Stimulated activated CD4-positive, alpha-beta T cell treated with anti-CD3 and anti-CD28 coated beads, Interleukin-1b, Interleukin-23, amount 100 ng/mL, for 48 hours (primary cell): ENCODE measurements at regions not wholly inside any gene's neighbourhood (a gene's known extent, or its start where the extent isn't known, plus 50 kb on each side); places are given as distances from the start of the nearest gene placed in this dataset.
"Not testable (repeated sequence)": the region's sequence is repeated elsewhere in the genome, so short reads cannot be mapped to it uniquely, and the experiment has no call there.

Experiments
- DNase-seq: peaks from one replicate; pipeline ENCODE4 v3.0.0-alpha.2; 2020

DNA sequence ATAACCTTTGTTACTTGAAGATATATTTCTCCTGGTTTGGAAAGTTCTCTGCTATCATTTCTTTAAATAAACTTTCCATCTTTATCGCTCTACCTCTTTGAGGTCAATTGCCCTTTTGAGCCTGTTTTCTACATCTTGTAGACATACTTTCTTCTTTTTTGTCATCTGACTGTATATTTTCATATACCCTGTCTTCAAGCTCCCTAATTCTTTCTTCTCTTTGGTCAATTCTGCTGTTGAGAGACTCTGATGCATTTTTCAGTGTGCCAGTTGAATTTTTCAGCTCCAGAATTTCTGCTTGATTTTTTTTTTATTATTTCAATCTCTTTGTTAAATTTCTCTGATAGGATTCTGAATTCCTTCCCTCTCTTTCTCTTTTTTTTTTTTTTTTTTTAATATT is 511.2 kb upstream of the GRAMD2B start:
- no peak for DNase-seq

DNA sequence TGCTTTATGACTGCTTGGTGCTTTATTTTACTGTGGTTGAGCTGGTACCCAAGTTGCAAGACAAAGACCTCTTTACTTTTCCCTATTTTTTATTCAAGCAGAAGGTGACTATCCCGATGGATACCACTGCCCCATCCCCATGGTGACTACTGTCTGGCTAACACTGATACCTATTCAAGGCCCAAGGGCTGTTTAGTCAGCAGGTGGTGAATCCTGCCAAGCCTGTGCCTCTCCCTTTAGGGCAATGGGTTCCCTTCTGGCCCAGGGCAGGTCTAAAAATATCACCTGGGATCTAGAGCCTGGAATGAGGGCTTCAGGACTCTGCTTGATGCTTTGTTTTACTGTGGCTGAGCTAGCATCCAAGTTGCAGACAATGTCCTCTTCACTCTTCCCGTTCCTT is 510.0 kb upstream of the GRAMD2B start:
- DNase-seq, result no peak

DNA sequence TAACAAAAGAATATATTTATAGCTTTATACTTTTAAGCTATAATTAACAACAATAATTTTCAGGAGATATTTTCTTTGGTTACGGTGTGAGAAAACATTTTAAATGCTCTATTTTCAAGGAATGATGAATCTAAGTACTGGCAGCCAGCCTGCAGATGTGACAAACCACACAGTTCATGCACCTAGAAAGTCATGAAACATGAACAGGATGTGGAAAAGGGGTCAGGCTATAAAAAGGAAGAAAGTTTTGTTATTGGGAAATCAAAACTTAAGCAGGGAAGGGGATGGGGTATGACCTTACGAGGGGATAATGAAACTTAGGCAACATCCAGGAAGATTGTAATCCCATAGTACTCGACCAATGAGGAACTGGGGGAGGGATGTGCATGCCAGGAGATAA is 508.7 kb upstream of the GRAMD2B start:
- DNase-seq, result no peak

DNA sequence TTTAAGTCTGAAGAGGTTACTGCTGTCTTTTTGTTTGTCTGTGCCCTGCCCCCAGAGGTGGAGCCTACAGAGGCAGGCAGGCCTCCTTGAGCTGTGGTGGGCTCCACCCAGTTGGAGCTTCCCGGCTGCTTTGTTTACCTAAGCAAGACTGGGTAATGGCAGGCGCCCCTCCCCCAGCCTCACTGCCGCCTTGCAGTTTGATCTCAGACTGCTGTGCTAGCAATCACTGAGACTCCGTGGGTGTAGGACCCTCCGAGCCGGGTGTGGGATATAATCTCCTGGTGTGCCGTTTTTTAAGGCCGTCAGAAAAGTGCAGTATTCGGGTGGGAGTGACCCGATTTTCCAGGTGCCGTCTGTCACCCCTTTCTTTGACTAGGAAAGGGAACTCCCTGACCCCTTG is 499.3 kb upstream of the GRAMD2B start:
- DNase-seq, result not testable (repeated sequence)

DNA sequence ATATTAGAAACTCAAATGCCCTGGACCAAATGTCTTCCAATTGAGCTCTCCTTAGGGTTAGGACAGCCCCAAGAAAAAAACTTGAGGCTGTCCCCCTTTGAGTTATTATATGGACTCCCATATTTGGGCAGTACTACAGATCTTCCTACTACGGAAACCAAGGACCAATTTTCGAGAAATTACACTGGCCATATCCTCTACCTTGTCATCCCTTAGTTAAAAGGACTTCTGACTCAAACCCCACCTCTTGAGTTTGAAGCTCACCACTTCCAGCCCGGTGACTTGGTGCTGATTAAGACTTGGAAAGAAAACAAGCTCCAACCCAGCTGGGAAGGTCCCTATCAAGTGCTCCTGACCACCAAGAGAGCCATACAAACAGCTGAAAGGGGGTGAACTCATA is 497.0 kb upstream of the GRAMD2B start:
- DNase-seq, result no peak

DNA sequence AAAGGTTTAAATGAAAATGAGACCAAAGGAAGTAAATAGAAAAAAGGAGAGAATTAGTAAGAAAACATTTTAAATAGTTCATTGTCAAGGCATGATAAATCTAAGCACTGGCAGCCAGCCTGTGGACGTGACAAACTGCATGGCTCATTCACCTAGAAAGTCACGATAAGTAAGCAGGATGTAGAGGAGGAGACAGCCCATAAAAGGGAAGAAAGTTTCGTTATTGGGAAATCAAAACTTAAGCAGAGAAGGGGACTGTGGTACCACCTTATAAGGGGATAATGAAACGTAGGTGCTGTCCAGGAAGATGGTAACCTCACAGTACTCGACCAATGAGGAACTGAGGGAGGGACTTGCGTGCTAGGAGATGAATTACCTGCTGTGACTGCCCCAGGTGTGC is 494.5 kb upstream of the GRAMD2B start:
- DNase-seq, result no peak

DNA sequence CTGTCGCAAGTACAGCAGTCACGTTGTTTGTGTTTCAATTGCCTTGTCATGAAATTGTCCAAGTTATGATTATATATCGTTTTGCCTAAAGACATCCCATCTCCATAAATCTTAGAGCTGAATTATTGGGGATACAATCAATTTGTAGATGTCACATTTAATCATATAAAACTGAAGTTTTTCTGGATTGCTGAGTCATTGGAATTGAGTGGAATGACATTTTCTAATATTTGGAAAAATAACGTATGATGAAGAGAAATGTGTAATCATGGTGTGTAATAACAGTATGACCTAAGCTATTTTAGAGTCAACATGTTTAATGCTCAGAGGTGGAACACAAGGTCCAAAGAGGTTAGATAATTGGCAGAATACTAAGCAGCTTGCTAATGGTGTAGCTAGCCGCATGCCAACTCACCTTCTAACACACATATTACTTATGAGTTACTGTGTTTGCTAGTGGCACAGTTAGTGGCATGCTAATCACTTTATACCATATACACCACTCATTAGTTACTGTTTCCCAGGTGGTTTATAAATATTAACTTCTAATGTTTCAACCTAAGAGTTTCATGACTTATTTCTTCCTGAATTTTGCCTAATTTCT is 473.1 kb upstream of the GRAMD2B start:
- DNase-seq, result no peak

DNA sequence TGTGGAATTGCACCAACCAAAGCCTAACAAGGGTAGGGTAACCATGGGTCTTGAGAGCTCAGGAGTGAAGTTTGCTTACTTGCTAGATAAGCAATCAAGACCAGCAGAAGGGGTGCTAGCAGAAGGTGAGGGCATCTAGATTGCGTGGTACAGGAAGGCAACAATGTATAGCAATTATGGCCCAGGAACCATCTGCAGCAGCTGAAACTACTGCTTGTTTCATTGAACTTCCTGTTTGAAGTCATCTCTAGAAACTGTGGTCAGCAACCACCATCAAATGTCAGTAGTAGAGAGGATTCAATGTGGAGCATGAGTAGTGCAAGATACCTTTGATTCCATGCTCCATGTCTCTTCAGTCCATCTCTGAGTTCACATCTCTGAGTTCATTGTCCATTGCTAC is 462.1 kb upstream of the GRAMD2B start:
- no peak for DNase-seq

DNA sequence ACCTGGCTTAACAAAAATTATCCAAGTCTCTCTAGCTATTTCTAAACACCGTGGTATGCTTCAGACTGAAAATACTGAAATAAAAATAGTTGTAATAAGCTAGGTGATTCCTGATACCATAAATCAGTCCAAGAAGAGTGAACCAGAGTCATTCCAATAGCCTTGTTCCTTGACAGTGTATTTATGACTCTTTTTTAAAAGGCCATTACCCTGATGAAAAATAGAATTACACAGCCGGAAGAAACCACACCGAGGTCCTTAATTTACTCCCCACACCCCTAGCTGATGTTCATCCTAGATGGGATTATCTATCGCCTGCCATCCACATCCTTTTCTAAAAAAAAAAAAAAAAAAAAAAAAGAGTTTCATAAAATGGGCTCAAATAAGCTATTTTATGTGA is 457.6 kb upstream of the GRAMD2B start:
- DNase-seq, result no peak

DNA sequence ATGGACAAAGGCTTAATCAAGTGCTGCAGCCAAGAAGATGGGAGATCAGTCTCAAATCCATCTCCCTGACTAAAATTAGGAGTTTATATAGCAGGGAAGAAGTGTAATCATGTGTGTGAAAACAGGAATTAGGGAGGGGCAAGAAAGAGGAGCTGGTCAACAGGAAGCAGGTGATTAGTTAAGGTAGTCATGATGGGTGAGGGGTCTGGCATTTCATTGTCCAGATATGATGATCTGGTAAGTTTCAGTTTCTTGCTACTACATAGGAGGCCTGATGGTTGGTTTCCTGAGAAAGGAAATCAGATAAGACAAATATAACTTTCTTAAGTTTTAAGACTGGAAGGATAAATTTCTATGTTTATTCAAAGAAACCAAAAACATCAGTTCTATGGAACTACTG is 455.6 kb upstream of the GRAMD2B start:
- no peak for DNase-seq

DNA sequence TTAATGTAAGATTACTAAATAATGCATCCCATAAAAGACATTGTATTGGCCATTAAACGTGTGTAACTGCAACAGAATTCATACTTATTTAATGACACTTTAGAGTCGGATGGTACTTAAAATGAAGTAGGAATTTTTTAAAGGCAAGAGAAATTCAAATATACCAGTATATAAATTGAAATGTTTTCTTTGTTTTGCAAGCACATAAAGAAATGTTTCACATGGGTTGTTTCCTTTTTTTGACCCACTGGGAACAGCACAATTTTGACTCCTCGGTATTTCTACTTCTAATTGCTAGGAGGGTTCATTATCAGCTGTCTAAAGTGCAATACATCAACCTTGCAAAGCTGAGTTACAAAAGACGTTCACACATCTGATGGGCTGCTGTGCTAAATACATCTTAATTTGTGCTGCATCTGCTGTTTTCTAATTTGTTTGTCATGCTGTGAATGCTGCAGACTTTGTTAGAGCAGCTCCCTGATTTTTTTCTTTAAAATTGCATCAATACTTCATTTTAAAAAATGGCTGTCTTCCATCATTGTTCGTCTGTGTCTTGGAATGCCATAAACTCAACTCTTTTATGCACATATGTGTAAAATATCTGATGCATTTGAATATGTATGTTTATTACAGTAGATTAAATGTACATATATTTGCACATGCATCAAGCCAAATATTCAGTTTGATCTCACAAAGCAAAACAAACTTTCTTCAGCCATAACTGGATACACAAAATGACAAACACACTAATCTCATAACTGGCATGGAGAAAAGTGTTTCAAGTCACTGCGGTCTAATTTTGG is 454.0 kb upstream of the GRAMD2B start:
- DNase-seq, result no peak

DNA sequence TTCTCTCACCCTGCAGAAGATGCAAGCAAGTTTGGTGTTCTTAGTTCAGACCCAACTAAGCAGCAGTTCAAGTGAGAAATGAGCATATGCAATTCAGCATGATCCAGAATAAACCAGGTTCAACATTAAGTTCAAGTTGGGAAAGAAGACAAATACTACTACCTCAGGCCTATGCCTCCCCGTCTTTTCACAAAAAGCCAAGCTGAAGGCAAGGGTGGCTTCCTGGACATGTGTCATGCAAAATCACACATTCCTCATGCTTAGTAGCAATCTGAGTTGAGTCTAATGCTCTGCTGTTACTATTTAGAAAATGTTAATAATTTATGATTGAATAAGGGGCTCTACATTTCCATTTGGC is 453.4 kb upstream of the GRAMD2B start:
- DNase-seq, result no peak

DNA sequence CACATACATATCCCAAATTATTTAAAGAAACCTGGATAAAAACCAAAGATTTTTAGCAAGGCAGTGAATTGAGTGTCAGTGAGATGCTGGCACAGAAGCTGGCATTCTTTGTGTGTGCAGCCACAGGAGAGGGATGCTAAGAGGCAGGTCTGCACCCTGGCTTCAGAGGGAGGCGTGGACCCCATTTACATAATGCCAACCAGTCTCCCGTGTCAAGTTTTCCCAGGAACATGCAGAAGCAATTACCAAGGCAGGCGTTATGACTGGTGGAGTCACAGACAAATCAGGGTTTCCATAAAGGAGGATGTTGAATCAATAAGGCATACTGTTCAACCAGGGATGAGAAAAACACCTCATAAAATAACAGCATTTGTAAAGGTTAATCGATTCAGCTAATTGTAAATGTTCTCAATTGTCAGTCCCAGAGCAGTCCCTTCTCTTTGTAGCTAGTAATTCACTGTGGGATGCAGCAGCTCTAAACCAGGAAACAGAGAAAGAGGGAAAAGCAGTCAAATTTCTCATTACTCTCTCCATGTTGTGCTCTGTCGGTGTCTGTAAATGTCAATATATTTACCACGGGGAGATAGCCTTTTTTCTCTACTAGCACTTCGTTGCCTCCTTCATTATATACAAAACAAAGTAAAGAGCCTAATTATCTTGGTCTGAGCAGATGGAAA is 452.4 kb upstream of the GRAMD2B start:
- DNase-seq, result no peak

DNA sequence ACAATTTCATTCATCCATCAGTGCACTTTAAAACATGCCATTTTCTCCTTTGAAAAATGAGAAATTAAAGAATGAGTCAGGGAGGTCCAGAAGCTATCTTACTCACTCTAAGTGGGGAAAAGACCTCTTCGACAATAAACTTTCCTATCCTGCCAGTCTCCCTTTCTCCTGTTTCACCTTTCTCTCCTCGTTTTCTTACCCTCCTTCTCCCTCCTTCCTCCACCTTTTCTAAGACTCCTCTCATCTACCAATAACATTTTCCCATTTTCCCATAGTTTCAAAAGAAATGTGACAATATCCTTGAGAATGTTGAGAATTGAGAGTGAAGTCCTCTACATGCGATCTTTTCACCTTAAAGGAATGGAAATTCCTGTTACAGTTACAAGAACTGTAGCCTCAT is 450.5 kb upstream of the GRAMD2B start:
- DNase-seq, result no peak

DNA sequence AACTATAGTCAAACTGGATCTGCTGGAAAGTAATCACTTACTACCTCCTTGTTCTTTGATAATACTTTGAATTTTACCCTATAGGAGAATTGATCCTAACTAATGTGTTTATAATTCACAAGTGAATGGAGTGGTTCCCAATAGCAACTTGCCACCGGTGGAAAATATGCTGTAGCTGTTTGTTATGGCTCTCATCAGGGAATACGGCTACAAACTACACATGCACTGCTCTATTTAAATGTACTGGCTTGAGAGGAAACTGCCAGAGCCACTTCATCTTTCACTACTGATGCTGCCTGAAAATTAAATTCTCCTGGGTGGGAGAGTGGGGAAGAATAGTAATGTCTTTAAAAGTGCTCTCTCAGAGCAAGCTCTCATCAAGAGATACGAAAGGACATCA is 448.5 kb upstream of the GRAMD2B start:
- no peak for DNase-seq

DNA sequence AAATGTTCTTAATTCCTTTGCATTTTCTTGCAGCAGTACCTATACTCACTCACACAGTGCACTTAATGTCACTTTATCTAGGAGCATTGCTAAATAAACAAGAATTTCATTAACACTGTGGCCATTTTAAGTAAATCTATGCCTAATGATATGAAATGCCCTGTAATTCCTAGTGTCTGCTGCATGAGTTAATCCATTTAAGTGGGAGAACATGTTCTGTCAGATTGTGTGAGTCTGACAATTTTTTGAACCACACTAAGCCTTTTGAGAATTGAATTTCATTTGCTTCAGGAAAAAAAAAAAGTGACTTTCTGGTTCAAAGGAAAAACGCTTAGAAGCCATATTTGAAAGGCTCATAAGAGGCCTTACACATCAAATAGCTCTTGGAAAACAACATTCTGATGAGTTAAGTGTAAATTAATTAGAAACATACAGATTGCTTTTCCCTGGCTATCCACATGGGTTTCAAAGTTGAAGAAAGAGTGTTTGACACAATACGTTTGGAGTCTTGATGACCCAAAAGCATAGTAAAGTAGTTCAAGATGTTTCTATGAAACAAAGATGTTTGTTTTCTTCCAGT is 446.7 kb upstream of the GRAMD2B start:
- no peak for DNase-seq

DNA sequence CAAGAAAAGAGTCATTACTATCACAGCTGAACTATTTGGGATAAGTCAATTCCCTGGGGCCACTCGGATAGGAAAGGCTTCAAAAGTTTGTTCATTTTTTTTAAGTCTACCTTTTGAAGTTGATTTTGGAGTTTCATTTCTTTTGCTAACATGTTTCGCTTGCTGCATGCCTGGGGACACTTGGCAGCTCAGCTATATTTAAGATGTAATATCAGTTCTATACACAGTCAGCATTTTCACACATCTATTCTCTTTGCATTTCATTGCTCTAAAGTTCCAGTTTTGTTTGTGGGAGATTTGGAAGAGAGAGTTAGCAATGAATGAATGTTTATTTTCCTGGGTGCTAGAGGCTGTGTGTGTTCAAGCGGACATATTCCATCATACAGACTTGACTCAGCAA is 445.2 kb upstream of the GRAMD2B start:
- no peak for DNase-seq

DNA sequence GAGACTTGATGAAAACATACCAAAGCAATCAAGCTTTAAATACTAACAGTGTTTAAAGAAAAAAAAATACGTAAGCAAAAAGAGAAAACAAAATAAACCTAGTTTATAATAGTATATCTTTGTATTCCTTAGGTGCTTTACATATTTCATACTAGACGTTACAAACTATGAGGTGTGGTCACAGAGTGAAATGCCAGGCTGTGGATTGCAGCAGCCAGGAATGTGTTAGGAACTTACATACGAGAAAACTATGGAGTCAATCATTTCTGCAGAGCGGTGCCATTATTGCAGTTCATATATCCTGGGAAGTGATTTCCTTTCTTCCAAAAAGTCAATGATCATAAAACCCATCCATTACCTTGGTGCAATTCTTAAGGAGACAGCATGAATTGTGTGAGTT is 443.6 kb upstream of the GRAMD2B start:
- no peak for DNase-seq

DNA sequence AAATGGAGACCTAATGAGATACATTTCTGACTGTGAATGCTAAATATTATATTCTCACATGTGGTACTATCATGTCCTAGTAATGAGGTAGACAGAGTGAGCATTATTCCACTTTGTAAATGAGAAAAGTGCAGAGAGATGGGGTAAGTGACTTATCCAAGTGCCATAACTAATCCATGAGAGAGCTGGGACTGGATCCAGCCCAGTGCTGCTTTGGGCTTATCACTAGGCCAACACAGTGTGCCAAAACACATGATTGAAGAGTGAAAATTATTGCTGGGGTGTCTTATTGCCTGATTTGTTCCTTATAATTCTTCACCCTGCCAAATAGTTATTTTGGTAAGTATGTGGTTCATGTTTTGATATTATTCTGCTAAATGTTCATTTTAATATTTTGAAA is 442.2 kb upstream of the GRAMD2B start:
- DNase-seq, result no peak

DNA sequence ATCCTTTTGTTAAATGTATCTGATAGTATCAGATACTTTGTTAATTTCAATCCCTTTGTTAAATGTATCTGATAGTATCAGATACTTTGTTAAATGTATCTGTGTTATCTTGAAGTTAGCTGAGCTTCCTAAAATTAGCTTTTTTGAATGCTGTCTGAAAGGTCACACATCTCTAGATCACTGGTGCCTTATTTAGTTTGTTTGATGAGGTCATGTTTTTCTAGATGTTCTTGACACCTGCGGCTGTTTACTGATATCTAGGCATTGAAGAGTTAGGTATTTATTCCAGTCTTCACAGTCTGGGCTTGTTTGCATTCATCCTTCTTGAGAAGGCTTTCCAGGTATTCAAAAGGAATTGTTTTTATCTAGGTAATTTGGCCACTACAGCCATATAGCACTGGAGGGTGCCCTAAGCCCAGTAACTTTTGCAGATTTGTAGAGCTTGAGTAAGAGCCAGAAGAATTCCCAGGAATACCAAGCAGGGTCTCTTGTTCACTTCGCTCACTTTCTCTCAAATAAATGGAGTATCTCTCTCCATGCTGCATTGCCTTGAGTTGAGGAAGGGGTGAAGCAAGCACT is 435.4 kb upstream of the GRAMD2B start:
- no peak for DNase-seq

DNA sequence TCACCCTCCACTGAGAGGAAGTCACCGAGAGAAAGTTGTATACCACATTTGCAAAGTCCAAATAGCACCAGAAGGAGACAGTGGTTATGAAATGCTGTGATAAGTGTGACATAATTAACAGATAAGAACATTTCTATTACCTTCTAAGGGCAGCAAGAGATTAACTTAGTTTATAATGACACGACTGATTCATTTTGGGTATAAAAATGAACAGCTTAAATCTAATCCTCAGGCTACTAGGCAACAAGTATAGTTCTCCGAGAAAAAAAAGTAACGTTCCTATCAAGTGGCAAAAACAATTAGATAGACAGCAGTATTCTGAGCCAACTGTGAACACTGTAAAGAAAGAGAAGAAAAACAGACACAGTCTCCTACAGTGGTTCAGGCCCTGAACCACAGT is 431.2 kb upstream of the GRAMD2B start:
- DNase-seq, result no peak

DNA sequence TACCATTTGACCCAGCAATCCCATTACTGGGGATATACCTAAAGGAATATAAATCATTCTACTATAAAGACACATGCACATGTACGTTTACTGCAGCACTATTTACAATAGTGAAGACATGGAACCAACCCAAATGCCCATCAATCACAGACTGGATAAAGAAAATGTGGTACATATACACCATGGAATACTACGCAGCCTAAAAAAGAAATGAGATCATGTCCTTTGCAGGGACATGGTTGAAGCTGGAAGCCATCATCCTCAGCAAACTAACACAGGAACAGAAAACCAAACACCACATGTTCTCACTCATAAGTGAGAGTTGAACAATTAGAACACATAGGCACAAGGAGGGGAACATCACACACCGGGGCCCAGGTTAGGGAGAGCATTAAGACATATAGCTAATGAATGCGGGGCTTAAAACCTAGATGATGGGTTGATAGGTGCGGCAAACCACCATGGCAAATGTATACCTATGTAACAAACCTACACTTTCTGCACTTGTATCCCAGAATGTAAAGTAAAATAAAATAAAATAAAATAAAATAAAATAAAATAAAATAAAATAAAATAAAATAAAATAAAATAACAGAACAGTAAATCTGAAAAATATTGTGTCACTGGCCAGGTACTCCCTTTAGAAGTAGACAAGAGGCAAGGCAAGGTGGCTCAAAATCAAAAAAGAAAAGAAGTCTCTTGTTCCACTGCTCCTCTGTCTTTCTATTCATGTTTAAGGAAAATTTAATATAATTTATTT is 423.8 kb upstream of the GRAMD2B start:
- not testable (repeated sequence) for DNase-seq

DNA sequence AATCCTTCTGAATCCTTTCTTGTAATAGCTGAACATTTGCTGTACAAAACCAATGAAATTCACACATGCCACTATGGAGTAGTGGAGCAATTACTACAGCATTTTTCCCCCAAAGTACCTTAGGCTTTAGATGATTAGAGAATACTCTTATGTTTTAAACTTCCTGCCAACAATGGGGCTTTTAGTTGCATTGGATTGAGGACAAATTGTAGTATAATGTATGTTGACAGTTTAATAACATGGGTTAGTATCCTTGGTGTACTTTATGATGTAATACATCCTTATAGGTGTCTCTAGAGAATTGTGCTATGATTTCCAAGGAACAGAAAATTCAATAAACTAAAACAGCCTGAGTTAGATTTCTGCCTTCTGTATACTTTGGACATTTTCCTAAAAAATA is 422.7 kb upstream of the GRAMD2B start:
- DNase-seq, result no peak
